ENCODE measurements at regions not wholly inside any gene's neighbourhood (a gene's known extent, or its start where the extent isn't known, plus 50 kb on each side); places are given as distances from the start of the nearest gene placed in this dataset.

GRCh38 chr2:228239907-228240561 is 58.5 kb upstream of the SPHKAP start:
- H3K36me3 ChIP-seq (replicated peaks in 1 of 2; ENCODE audit: control insufficient read depth in 1 of 2, insufficient read depth in 2 of 2, low read length in 2 of 2) = no peaks in the 10 kb centered on the region
- TF ChIP-seq PHF21A (CRISPR knock-in tag; IDR thresholded peaks at IDR 0.05) = no peak
- TF ChIP-seq FOXJ3 (CRISPR knock-in tag; IDR thresholded peaks at IDR 0.05; ENCODE audit: borderline replicate concordance) = no peak
- no peak for TF ChIP-seq HMG20A (CRISPR knock-in tag; IDR thresholded peaks at IDR 0.05; ENCODE audit: borderline replicate concordance)
- no peak for TF ChIP-seq ZNF160 (CRISPR knock-in tag; IDR thresholded peaks at IDR 0.05)
- TF ChIP-seq E2F1 (CRISPR knock-in tag; IDR thresholded peaks at IDR 0.05) = no peak
- TF ChIP-seq PPARG (CRISPR knock-in tag; conservative IDR thresholded peaks at IDR 0.05) = no peak
- no peak for TF ChIP-seq GATAD1 (CRISPR knock-in tag; IDR thresholded peaks at IDR 0.05)
- no peak for TF ChIP-seq ZNF18 (CRISPR knock-in tag; IDR thresholded peaks at IDR 0.05; ENCODE audit: insufficient replicate concordance)
- TF ChIP-seq ZNF335 (CRISPR knock-in tag; IDR thresholded peaks at IDR 0.05) = no peak
- no peak for TF ChIP-seq BHLHE40 (IDR thresholded peaks at IDR 0.05; ENCODE audit: low read length)
- no peak for TF ChIP-seq BCL6 (CRISPR knock-in tag; IDR thresholded peaks at IDR 0.05)
- no peaks in the 10 kb centered on the region for H3K79me2 ChIP-seq (ENCODE audit: insufficient read depth, low read length)
- intact Hi-C loops (cut with micrococcal nuclease; ENCODE audit: unreplicated experiment) (no loop called here), in situ Hi-C loops (cut with HindIII; ENCODE audit: extremely low pct_ligation_motif_present, low pct_unique_long_range_greater_than_20kb) (no loop called here)
- H3K4me1 ChIP-seq (ENCODE audit: insufficient read depth, low read length) = no peaks in the 10 kb centered on the region
- H3K4me2 ChIP-seq (ENCODE audit: low read depth, low read length) = no peak overlapping the region
- no peaks in the 10 kb centered on the region for H4K20me1 ChIP-seq (ENCODE audit: insufficient read depth, low read length)
- ATAC-seq (no peak), FAIRE-seq (no peak), DNase-seq (ENCODE audit: low spot score) (no peak)
- no peak overlapping the region for H3K4me3 ChIP-seq (replicated peaks in 1 of 3; ENCODE audit: insufficient read depth in 1 of 3, low read depth in 2 of 3, low read length in 3 of 3)
- no TSS peak for BruUV-seq (replicated peaks)
- under 1% methylated on average over 2 of the region's 2 CpGs for WGBS (ENCODE audit: low lambda C conversion rate)
- ChIA-PET POLR2A (no interaction called here), CTCF (ENCODE audit: low intra/inter-chr PET ratio, low total read pairs) (no interaction called here)
- no peak overlapping the region for H2AFZ ChIP-seq (ENCODE audit: low read length)
- 0 out of 2 replicates have a peak, but pooled peaks cover 6% of the 10 kb centered on the region for H3K9me3 ChIP-seq (ENCODE audit: low read length)
- no peaks in the 10 kb centered on the region for H3K27me3 ChIP-seq (ENCODE audit: control insufficient read depth in 1 of 2, insufficient read depth in 2 of 2, low read length in 2 of 2)
- no peak overlapping the region for H3K9ac ChIP-seq (ENCODE audit: insufficient read depth, low read depth, low read length)
- H3K27ac ChIP-seq (ENCODE audit: extremely low read length, insufficient read depth, low read length) = no peak overlapping the region

Measured in HepG2 (cell line).